ENCODE measurements at regions not wholly inside any gene's neighbourhood (a gene's known extent, or its start where the extent isn't known, plus 50 kb on each side); places are given as distances from the start of the nearest gene placed in this dataset.

GRCh38 chr7:18123508-18124239, 96.0 kb upstream of the PRPS1L1 start:
- TF ChIP-seq CTCF (IDR thresholded peaks at IDR 0.05; ENCODE audit: low read depth, low read length, missing control alignments): no peak
- DNase-seq (ENCODE audit: low read depth): no peak
- in situ Hi-C loops (cut with HindIII; ENCODE audit: low sequenced_read_pairs): no loop called here
- no peak overlapping the region for H3K4me3 ChIP-seq (ENCODE audit: low read depth, low read length)

- DNase-seq (ENCODE audit: low read depth): no peak
- no peak overlapping the region for H3K4me3 ChIP-seq (ENCODE audit: low read depth, low read length)
- in situ Hi-C loops (cut with HindIII; ENCODE audit: low sequenced_read_pairs): no loop called here
- no peak for TF ChIP-seq CTCF (IDR thresholded peaks at IDR 0.05; ENCODE audit: low read depth, low read length, missing control alignments)
Observed at GRCh38 chr7:18125476-18125875, 97.8 kb upstream of the PRPS1L1 start.

- in situ Hi-C loops (cut with HindIII; ENCODE audit: low sequenced_read_pairs): no loop called here
- TF ChIP-seq CTCF (IDR thresholded peaks at IDR 0.05; ENCODE audit: low read depth, low read length, missing control alignments): no peak
- H3K4me3 ChIP-seq (ENCODE audit: low read depth, low read length): no peak overlapping the region
- DNase-seq (ENCODE audit: low read depth): no peak
Observed at GRCh38 chr7:18126281-18126680, 98.6 kb upstream of the PRPS1L1 start.

- TF ChIP-seq CTCF (IDR thresholded peaks at IDR 0.05; ENCODE audit: low read depth, low read length, missing control alignments): no peak
- H3K4me3 ChIP-seq (ENCODE audit: low read depth, low read length): no peak overlapping the region
- DNase-seq (ENCODE audit: low read depth): no peak
- in situ Hi-C loops (cut with HindIII; ENCODE audit: low sequenced_read_pairs): no loop called here
Observed at GRCh38 chr7:18128846-18129245, 101.2 kb upstream of the PRPS1L1 start.

- in situ Hi-C loops (cut with HindIII; ENCODE audit: low sequenced_read_pairs): no loop called here
- no peak for DNase-seq (ENCODE audit: low read depth)
- H3K4me3 ChIP-seq (ENCODE audit: low read depth, low read length): no peak overlapping the region
- TF ChIP-seq CTCF (IDR thresholded peaks at IDR 0.05; ENCODE audit: low read depth, low read length, missing control alignments): no peak
Observed at GRCh38 chr7:18132811-18133210, 105.2 kb upstream of the PRPS1L1 start.

GRCh38 chr7:18133921-18134320, 106.3 kb upstream of the PRPS1L1 start:
- no peak for TF ChIP-seq CTCF (IDR thresholded peaks at IDR 0.05; ENCODE audit: low read depth, low read length, missing control alignments)
- H3K4me3 ChIP-seq (ENCODE audit: low read depth, low read length): no peak overlapping the region
- in situ Hi-C loops (cut with HindIII; ENCODE audit: low sequenced_read_pairs): no loop called here
- no peak for DNase-seq (ENCODE audit: low read depth)

Data from astrocyte of the cerebellum (primary cell).